HG02642 (cell line): ENCODE measurements at regions not wholly inside any gene's neighbourhood (a gene's known extent, or its start where the extent isn't known, plus 50 kb on each side); places are given as distances from the start of the nearest gene placed in this dataset.

Experiments
- ATAC-seq: cut with Tn5 transposase; IDR thresholded peaks from one replicate; pipeline ENCODE4 v1.9.1; 2021; ENCODE audit warnings: mild to moderate bottlenecking; ENCODE audit not compliant: unreplicated experiment, poor library complexity

DNA sequence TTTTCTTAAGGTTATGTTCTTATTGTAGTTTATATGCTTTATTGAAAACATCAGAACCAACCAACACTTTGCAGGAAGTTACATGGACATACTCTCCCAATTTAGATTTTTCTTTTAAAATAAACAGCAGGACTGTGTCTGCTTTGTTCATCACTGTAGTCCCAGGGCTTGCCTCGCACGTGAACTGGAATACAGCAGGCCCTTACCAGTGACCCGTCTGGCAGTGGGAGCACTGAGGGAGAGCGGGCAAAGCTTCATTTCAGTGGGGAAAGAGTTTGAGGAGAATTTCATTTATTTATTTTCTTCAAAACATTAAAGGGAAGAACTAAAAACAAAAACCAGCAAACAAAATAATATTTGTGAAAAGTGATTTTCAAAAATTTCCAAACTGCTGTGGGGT lies 230.8 kb downstream of the PAX1 start:
- no peak for ATAC-seq

DNA sequence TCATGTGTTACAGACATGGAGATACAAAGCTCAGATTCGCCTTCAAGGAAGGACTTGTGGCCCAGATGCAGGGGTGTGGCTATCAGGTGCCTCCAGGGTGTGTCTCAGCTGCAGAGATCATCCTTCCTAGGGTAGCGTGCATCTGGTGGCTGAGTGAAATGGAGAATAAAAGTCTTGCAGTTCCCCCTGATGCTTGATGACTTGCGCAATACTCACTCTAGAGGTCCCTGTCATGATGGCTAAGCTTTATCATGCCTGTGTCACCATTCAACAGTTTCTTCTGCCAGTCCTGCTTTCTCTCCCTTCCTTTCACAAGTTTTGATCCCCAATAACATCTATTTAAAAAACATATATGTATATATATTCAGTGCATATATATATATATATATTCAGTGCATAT lies 228.1 kb downstream of the PAX1 start:
- no peak for ATAC-seq

- ATAC-seq = no peak
These were observed 215.8 kb downstream of the PAX1 start for GRCh38 chr20:21921251-21921650.

GRCh38 chr20:21920211-21920610 lies 214.7 kb downstream of the PAX1 start:
- no peak for ATAC-seq

GRCh38 chr20:21918398-21918797 lies 212.9 kb downstream of the PAX1 start:
- no peak for ATAC-seq

DNA sequence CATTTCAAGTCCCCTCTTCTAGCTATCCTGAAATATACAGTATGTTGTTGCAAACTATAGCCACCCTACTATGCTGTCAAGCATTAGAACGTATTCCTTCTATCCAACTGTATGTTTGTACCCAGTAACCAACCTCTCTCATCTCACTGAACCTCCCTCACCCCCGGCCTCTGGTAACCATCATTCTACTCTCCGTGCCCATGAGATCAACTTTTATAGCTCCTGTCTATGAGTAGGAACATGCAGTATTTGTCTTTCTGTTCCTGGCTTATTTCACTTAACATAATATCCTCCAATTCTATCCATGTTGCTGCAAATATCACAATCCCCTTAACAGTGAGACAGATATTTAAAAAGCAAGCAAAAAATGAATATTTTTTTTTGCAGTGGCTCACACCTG lies 196.9 kb downstream of the PAX1 start:
- no peak for ATAC-seq

GRCh38 chr20:21901470-21902275 lies 196.2 kb downstream of the PAX1 start:
- no peak for ATAC-seq

GRCh38 chr20:21900431-21900830 lies 195.0 kb downstream of the PAX1 start:
- no peak for ATAC-seq

DNA sequence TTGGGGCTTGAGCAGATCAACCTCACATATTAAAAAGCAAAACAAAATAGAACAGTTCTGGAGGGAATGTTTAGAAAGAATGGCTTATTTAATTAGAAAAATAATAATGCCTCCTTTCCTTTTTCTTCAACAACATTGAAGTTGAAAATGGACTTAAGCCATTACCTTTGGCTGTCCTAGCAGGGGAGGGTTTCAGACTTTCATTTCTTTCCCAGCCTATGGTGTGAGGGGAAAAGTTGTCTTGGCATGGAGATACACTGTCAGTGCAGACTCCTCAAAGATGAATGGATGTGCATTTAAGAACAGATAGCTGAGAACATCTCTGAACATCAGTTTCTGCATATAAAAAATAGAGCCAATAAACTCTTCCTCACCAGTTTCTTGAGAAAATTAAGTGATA lies 169.5 kb downstream of the PAX1 start:
- ATAC-seq = no peak

- ATAC-seq = no peak
These were observed 168.7 kb downstream of the PAX1 start for GRCh38 chr20:21874127-21874526.

GRCh38 chr20:21873291-21873690 lies 167.8 kb downstream of the PAX1 start:
- ATAC-seq = no peak

- ATAC-seq = no peak
These were observed 162.3 kb downstream of the PAX1 start for GRCh38 chr20:21867811-21868210.

GRCh38 chr20:21867353-21867752 lies 161.9 kb downstream of the PAX1 start:
- no peak for ATAC-seq

- no peak for ATAC-seq
These were observed 157.5 kb downstream of the PAX1 start for GRCh38 chr20:21862956-21863355.

DNA sequence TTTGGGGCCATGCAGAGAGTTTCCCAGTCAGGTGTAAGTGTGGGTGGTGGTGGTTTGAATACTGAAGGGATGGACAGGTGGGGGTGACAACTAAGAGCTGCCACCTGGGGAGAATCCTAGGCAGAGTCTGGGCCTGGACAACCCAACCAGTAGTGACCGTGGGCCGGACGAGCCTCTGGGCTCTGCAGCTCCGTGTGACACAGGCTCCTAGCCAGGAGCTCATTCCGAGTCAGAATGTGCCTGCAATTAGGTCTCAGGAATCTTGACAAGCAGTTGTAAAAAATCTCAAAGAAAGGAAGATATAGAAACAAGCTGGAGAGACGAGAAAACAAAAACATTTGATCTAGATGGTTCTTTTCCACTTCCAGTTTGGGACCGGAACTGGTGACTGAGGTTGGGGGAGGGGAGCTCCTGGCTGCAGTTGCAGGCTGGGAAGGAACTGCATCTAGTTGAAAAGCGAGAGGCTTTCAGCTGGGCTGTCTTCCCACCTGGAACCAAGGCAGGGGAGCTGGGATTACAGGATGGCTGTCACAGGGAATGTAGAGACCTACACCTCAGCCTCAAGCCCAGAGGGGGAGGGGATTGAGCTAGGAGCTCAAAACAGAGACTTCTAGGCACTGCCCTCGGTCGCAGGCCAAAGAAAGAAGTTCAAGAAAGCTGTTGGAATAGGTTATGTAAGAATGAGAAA lies 156.9 kb downstream of the PAX1 start:
- ATAC-seq = no peak

DNA sequence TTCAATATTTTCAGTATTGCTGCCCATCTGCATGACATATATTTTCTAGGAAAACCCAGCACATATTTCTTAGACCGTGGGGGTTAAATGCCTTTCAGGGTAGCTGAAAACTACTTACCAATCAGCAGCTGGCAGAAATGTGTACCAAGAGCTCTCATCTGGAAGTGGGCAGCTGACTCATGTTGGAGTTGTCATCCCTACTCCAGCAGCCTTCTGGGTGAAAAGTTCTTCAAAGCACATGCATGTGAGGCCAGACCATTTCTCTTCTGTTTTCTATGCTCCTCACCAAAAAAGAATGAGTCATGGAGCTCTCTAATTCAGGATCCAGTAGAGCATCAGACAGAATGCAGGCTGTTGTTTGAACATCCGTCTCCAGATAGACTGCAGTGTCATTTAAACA lies 135.5 kb downstream of the PAX1 start:
- no peak for ATAC-seq

GRCh38 chr20:21839982-21840381 lies 134.5 kb downstream of the PAX1 start:
- no peak for ATAC-seq

DNA sequence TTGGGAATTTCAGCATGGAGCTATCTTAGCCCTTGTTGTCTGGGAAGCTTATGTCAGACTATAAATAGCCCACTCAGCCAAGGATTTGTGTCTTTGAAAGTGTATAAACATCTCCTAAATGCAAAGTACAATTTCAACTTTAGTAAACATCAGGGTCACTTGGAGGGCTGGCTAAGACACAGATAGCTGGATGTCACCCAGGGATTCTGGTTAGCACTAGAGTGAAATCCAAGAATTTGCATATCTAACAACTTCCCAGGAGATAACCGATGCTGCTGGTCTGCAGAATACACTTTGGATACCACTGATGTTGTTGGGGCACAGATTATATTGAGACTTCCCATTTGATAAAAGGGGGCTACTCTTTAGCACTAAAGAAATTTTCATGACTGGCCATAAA lies 130.9 kb downstream of the PAX1 start:
- no peak for ATAC-seq

DNA sequence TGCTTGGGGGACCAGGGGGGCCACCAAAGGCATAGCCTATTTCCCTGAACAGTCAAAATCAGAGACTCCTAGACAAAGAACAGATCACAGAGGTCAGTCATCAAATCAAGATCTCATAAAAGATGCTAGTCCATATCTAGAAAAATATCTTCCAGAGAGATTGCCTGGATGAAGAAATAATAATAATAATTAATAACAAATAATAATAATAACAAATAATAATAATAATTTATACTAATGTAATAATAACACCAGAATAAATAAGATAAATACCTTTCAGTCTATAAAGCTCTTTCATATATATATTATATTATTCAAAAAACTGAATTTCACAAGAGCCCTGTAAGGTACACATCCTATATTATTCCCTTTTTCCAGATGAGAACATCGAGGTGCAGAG lies 129.6 kb downstream of the PAX1 start:
- no peak for ATAC-seq

DNA sequence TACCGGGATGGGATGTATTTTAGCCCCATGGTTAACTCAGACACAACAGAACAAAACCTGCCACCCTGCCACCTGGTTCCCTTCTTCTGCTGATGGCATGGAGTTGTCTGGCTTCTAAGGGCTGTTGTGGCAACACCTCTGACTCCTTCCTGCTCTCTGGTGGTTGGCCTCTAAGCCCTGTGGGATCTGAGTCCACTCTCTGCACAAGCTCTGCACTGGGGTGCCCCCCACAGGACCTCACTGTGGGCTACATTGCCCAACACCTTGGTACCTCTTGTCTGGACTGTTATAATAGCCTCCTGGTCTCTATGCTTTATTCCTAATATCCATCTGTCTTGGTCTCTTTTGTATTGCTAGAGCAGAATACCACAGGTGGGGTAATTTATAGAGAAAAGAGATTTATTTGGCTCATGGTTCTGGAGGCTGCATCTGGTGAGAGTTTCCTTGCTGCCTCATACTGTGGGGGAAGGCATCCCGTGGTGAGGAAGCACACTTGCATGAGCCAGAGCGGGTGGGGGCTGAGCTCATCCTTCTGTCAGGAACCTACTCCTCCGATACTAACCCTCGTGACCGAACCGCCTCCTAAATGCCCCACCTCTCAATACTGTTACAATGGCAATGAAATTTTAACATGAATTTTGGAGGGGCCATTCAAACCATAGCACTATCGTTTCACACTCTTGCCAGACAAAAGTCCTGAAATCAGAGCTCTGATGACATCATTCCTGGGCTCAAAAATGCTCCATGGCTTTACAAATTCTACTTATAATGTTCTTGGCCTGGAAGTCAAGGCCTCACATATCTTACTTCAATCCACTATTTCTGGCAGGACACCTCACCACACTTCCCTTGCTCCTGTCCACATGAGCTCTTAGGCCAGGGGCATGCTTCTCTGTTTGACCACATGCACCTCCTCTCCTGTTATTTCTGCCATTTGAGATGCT lies 127.2 kb downstream of the PAX1 start:
- ATAC-seq = no peak

DNA sequence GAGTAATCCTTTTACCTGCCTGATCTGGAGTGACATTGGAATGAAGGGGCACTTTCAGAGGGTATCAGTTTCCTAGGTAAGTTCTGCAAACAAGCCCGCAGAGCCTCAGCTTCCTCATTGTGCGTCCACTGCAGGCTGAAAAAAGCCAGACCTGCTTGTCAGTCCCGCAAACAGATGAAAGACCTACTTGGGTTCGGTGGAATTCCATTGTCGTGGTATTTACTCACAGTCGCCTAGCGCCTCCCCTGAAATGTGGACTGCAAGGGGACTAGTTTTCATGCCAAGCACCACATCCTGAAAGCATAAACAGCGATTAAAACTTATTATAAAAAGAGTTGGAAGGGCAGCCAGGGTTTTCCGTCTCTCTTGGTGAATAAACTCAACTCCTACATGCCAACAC lies 121.5 kb downstream of the PAX1 start:
- ATAC-seq = no peak
